Chondrocyte (in vitro differentiated cells): ENCODE measurements at regions not wholly inside any gene's neighbourhood (a gene's known extent, or its start where the extent isn't known, plus 50 kb on each side); places are given as distances from the start of the nearest gene placed in this dataset.
"Not testable (repeated sequence)": the region's sequence is repeated elsewhere in the genome, so short reads cannot be mapped to it uniquely, and the experiment has no call there.

ENCODE experiments used
- DNase-seq: peaks from one replicate; pipeline ENCODE4 v3.0.0; 2021; ENCODE audit warnings: mixed read lengths, low spot score
- H3K27ac Mint-ChIP-seq: one replicate; pipeline ENCODE4 v1.8.0; 2021; ENCODE audit warnings: mild to moderate bottlenecking, moderate library complexity, mixed read lengths; ENCODE audit not compliant: unreplicated experiment
- H3K27me3 Mint-ChIP-seq: 2 replicates; pipeline ENCODE4 v1.8.0; 2021; ENCODE audit warnings: low read depth, mixed read lengths
- H3K36me3 Mint-ChIP-seq: 2 replicates; pipeline ENCODE4 v1.8.0; 2021; ENCODE audit warnings: low read depth, mixed read lengths
- H3K4me1 Mint-ChIP-seq: 2 replicates; pipeline ENCODE4 v1.8.0; 2021; ENCODE audit warnings: low read depth, mild to moderate bottlenecking, mixed read lengths
- H3K4me3 Mint-ChIP-seq: one replicate; pipeline ENCODE4 v1.8.0; 2021; ENCODE audit warnings: mild to moderate bottlenecking, moderate library complexity, mixed read lengths; ENCODE audit not compliant: unreplicated experiment
- H3K9me3 Mint-ChIP-seq: 2 replicates; pipeline ENCODE4 v1.8.0; 2021; ENCODE audit warnings: low read depth, mixed read lengths
- CTCF ChIP-seq: fragments of 200-600 bp; sonication (generic); IDR thresholded peaks from 2 replicates; pipeline ENCODE4 v1.5.0; 2021; ENCODE audit warnings: antibody characterized with exemption, mild to moderate bottlenecking, moderate library complexity

GRCh38 chr3:26271848-26272247 lies 350.7 kb upstream of the LRRC3B start:
- no peak for DNase-seq
- Mint-ChIP-seq H3K9me3 (no peaks in the 10 kb centered on the region), H3K27me3 (no peaks in the 10 kb centered on the region), H3K27ac (no peak overlapping the region), H3K4me3 (no peak overlapping the region), H3K4me1 (no peaks in the 10 kb centered on the region), H3K36me3 (no peaks in the 10 kb centered on the region)
- no peak for TF ChIP-seq CTCF

GRCh38 chr3:26273196-26273595 lies 349.4 kb upstream of the LRRC3B start:
- no peaks in the 10 kb centered on the region for H3K4me1 Mint-ChIP-seq
- no peak overlapping the region for H3K27ac Mint-ChIP-seq
- no peaks in the 10 kb centered on the region for H3K36me3 Mint-ChIP-seq
- no peaks in the 10 kb centered on the region for H3K9me3 Mint-ChIP-seq
- no peak for TF ChIP-seq CTCF
- no peak for DNase-seq
- H3K27me3 Mint-ChIP-seq: no peaks in the 10 kb centered on the region
- H3K4me3 Mint-ChIP-seq: no peak overlapping the region

DNA sequence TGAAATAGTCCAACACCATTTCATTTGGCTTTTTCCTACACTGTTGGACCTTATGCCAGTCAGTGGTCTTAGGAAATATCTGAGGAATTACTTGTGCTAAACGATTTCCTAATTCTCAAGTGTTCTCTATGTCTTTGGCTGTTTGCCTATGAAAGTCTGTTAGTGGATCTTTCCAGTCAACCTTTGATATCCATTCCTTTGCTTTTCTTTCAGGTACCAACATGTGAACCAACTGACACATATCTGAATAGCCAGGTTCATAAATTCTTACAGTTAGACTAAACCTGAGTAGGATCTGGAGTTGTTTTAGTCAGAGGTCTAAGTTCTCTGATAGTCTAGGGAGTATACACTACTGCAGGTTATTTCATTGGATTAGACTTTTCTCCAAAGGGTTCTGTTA lies 343.5 kb upstream of the LRRC3B start:
- Mint-ChIP-seq H3K4me1 (no peaks in the 10 kb centered on the region), H3K9me3 (peaks cover 32% of the 10 kb centered on the region), H3K4me3 (no peak overlapping the region), H3K27ac (no peak overlapping the region), H3K36me3 (no peaks in the 10 kb centered on the region), H3K27me3 (no peaks in the 10 kb centered on the region)
- DNase-seq: no peak
- no peak for TF ChIP-seq CTCF

DNA sequence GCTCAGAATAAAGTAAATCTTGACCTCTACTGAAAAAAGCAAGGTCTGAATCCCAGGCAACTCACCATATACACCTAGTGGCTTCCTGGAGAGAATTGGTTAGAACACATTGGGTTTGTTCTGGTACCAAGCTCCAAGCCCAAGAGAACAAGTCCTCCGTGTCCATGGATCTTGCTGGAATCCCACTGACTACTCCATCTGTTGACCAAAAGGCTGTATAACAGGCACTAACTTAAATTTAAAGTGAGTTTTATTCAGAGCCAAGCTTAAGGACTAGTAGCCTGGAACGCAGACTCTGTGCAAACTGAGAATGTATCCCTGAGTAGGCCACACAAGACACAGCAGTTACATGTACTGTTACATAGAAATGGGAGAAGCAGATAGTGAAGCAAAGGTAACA lies 342.1 kb upstream of the LRRC3B start:
- H3K4me3 Mint-ChIP-seq: no peak overlapping the region
- DNase-seq: no peak
- no peak overlapping the region for H3K27ac Mint-ChIP-seq
- H3K4me1 Mint-ChIP-seq: no peaks in the 10 kb centered on the region
- peaks cover 1% of the 10 kb centered on the region for H3K36me3 Mint-ChIP-seq
- TF ChIP-seq CTCF: no peak
- peaks cover 46% of the 10 kb centered on the region for H3K9me3 Mint-ChIP-seq
- H3K27me3 Mint-ChIP-seq: no peaks in the 10 kb centered on the region

DNA sequence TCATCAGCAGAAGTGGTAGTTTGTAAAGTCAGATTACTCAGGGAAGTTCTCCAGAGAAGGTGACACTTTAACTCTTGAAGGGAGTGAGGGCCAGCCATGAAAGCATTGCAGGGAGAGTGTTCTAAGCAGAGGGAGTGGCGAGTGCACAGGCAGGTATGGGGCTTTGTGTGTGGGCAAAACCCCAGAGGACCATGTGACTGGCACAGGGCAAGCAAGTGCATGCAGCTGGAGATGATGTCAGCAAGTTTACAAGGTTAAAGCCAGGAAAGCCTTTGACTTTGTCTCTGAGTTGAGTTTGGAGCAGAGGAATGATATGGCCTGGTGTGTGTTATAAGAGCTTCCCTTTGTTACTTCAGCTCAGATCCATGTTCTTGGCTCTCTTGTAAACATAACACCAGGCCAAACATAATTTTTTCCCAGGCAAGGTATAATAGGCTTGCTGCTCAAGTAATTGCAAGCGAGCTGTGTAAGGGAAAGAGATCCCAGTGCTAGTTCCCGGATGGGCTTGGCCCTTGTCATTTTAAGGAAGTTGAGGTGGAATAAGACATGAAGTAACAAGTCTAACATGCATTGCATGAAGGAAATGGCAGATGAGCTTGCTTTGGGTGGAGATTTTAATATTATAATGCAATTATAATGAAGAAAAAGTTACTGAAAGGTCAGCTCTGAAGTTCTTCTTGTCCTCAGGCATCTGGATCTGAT lies 341.1 kb upstream of the LRRC3B start:
- no peak for TF ChIP-seq CTCF
- Mint-ChIP-seq H3K4me3 (no peak overlapping the region), H3K27me3 (no peaks in the 10 kb centered on the region), H3K9me3 (peaks cover 52% of the 10 kb centered on the region), H3K4me1 (no peaks in the 10 kb centered on the region), H3K36me3 (peaks cover 1% of the 10 kb centered on the region), H3K27ac (no peak overlapping the region)
- no peak for DNase-seq

DNA sequence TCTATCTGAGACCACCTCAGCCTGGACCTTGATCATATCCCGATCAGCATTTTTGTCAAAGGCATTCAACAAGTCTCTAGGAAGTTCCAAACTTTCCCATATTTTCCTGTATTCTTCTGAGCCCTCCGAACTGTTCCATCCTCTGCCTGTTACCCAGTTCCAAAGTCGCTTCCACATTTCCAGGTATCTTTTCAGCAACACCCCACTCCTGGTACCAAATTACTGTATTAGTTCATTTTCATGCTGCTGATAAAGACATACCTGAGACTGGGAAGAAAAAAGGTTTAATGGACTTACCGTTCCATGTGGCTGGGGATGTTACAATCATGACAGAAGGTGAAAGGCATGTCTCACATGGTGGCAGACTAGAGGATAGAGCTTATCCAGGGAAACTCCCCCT lies 338.1 kb upstream of the LRRC3B start:
- DNase-seq, H3K36me3 Mint-ChIP-seq, H3K4me1 Mint-ChIP-seq, H3K4me3 Mint-ChIP-seq, H3K27ac Mint-ChIP-seq, H3K27me3 Mint-ChIP-seq: not testable (repeated sequence)
- peaks cover 59% of the 10 kb centered on the region for H3K9me3 Mint-ChIP-seq
